ENCODE measurements at regions not wholly inside any gene's neighbourhood (a gene's known extent, or its start where the extent isn't known, plus 50 kb on each side); places are given as distances from the start of the nearest gene placed in this dataset.

DNA sequence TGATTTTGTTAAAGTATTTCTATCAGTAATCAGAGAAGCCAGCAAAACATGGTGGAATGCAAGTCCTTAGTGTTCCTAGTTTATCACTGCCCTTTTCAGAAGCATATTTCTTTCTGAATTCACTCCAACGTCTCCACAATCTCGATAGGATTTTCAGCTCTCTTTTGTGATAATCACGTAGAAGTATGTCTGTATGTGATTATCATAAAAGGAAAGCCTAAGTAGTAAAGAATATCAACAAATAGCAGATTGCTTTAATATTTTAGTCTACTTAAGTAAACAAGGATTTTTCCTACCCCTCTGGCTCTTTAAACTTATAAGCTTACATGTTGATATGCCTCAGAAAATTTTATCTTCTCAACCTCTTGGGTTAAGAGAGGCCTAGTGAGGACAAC is 147.4 kb upstream of the NUDT4 start:
- TF ChIP-seq, protein P1, sequence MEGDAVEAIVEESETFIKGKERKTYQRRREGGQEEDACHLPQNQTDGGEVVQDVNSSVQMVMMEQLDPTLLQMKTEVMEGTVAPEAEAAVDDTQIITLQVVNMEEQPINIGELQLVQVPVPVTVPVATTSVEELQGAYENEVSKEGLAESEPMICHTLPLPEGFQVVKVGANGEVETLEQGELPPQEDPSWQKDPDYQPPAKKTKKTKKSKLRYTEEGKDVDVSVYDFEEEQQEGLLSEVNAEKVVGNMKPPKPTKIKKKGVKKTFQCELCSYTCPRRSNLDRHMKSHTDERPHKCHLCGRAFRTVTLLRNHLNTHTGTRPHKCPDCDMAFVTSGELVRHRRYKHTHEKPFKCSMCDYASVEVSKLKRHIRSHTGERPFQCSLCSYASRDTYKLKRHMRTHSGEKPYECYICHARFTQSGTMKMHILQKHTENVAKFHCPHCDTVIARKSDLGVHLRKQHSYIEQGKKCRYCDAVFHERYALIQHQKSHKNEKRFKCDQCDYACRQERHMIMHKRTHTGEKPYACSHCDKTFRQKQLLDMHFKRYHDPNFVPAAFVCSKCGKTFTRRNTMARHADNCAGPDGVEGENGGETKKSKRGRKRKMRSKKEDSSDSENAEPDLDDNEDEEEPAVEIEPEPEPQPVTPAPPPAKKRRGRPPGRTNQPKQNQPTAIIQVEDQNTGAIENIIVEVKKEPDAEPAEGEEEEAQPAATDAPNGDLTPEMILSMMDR (conservative IDR thresholded peaks at IDR 0.05; ENCODE audit: low read depth in 2 of 2): no peak
- TF ChIP-seq EZH2 (IDR thresholded peaks at IDR 0.05; ENCODE audit: low read depth, unreplicated experiment) (no peak), POLR2AphosphoS5 (IDR thresholded peaks at IDR 0.05; ENCODE audit: low read depth) (no peak), EZH2phosphoT487 (IDR thresholded peaks at IDR 0.05; ENCODE audit: unreplicated experiment) (no peak), ZNF331 (CRISPR knock-in tag; IDR thresholded peaks at IDR 0.05; ENCODE audit: low read depth) (no peak), CREB1 (CRISPR knock-in tag; IDR thresholded peaks at IDR 0.05; ENCODE audit: low read depth) (no peak), ZNF114 (CRISPR knock-in tag; IDR thresholded peaks at IDR 0.05) (no peak), NANOG (IDR thresholded peaks at IDR 0.05; ENCODE audit: borderline replicate concordance) (no peak)
- TF ChIP-seq, protein P2, sequence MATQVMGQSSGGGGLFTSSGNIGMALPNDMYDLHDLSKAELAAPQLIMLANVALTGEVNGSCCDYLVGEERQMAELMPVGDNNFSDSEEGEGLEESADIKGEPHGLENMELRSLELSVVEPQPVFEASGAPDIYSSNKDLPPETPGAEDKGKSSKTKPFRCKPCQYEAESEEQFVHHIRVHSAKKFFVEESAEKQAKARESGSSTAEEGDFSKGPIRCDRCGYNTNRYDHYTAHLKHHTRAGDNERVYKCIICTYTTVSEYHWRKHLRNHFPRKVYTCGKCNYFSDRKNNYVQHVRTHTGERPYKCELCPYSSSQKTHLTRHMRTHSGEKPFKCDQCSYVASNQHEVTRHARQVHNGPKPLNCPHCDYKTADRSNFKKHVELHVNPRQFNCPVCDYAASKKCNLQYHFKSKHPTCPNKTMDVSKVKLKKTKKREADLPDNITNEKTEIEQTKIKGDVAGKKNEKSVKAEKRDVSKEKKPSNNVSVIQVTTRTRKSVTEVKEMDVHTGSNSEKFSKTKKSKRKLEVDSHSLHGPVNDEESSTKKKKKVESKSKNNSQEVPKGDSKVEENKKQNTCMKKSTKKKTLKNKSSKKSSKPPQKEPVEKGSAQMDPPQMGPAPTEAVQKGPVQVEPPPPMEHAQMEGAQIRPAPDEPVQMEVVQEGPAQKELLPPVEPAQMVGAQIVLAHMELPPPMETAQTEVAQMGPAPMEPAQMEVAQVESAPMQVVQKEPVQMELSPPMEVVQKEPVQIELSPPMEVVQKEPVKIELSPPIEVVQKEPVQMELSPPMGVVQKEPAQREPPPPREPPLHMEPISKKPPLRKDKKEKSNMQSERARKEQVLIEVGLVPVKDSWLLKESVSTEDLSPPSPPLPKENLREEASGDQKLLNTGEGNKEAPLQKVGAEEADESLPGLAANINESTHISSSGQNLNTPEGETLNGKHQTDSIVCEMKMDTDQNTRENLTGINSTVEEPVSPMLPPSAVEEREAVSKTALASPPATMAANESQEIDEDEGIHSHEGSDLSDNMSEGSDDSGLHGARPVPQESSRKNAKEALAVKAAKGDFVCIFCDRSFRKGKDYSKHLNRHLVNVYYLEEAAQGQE (IDR thresholded peaks at IDR 0.05; ENCODE audit: unreplicated experiment): no peak
- TF ChIP-seq, protein P3, sequence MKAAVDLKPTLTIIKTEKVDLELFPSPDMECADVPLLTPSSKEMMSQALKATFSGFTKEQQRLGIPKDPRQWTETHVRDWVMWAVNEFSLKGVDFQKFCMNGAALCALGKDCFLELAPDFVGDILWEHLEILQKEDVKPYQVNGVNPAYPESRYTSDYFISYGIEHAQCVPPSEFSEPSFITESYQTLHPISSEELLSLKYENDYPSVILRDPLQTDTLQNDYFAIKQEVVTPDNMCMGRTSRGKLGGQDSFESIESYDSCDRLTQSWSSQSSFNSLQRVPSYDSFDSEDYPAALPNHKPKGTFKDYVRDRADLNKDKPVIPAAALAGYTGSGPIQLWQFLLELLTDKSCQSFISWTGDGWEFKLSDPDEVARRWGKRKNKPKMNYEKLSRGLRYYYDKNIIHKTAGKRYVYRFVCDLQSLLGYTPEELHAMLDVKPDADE (IDR thresholded peaks at IDR 0.05): no peak
- TF ChIP-seq, protein P4, sequence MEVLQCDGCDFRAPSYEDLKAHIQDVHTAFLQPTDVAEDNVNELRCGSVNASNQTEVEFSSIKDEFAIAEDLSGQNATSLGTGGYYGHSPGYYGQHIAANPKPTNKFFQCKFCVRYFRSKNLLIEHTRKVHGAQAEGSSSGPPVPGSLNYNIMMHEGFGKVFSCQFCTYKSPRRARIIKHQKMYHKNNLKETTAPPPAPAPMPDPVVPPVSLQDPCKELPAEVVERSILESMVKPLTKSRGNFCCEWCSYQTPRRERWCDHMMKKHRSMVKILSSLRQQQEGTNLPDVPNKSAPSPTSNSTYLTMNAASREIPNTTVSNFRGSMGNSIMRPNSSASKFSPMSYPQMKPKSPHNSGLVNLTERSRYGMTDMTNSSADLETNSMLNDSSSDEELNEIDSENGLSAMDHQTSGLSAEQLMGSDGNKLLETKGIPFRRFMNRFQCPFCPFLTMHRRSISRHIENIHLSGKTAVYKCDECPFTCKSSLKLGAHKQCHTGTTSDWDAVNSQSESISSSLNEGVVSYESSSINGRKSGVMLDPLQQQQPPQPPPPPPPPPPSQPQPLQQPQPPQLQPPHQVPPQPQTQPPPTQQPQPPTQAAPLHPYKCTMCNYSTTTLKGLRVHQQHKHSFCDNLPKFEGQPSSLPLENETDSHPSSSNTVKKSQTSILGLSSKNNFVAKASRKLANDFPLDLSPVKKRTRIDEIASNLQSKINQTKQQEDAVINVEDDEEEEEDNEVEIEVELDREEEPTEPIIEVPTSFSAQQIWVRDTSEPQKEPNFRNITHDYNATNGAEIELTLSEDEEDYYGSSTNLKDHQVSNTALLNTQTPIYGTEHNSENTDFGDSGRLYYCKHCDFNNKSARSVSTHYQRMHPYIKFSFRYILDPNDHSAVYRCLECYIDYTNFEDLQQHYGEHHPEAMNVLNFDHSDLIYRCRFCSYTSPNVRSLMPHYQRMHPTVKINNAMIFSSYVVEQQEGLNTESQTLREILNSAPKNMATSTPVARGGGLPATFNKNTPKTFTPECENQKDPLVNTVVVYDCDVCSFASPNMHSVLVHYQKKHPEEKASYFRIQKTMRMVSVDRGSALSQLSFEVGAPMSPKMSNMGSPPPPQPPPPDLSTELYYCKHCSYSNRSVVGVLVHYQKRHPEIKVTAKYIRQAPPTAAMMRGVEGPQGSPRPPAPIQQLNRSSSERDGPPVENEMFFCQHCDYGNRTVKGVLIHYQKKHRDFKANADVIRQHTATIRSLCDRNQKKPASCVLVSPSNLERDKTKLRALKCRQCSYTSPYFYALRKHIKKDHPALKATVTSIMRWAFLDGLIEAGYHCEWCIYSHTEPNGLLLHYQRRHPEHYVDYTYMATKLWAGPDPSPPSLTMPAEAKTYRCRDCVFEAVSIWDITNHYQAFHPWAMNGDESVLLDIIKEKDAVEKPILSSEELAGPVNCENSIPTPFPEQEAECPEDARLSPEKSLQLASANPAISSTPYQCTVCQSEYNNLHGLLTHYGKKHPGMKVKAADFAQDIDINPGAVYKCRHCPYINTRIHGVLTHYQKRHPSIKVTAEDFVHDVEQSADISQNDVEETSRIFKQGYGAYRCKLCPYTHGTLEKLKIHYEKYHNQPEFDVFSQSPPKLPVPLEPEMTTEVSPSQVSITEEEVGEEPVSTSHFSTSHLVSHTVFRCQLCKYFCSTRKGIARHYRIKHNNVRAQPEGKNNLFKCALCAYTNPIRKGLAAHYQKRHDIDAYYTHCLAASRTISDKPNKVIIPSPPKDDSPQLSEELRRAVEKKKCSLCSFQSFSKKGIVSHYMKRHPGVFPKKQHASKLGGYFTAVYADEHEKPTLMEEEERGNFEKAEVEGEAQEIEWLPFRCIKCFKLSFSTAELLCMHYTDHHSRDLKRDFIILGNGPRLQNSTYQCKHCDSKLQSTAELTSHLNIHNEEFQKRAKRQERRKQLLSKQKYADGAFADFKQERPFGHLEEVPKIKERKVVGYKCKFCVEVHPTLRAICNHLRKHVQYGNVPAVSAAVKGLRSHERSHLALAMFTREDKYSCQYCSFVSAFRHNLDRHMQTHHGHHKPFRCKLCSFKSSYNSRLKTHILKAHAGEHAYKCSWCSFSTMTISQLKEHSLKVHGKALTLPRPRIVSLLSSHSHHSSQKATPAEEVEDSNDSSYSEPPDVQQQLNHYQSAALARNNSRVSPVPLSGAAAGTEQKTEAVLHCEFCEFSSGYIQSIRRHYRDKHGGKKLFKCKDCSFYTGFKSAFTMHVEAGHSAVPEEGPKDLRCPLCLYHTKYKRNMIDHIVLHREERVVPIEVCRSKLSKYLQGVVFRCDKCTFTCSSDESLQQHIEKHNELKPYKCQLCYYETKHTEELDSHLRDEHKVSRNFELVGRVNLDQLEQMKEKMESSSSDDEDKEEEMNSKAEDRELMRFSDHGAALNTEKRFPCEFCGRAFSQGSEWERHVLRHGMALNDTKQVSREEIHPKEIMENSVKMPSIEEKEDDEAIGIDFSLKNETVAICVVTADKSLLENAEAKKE (CRISPR knock-in tag; IDR thresholded peaks at IDR 0.05): no peak
